Astrocyte of the spinal cord (primary cell): ENCODE measurements at regions not wholly inside any gene's neighbourhood (a gene's known extent, or its start where the extent isn't known, plus 50 kb on each side); places are given as distances from the start of the nearest gene placed in this dataset.
A peak's percentile ranks its signal among the peaks of the same experiment; 100 is the strongest.

Experiments used
- DNase-seq: peaks from one replicate; pipeline ENCODE4 v3.0.0; 2011; ENCODE audit warnings: low read depth, low spot score
- H3K4me3 ChIP-seq: 2 replicates; pipeline ENCODE4 v1.5.1; 2011; ENCODE audit warnings: low read depth, mild to moderate bottlenecking, low read length, moderate library complexity
- CTCF ChIP-seq: IDR thresholded peaks from 2 replicates; pipeline ENCODE4 v1.5.1; 2012; ENCODE audit warnings: low read depth, mild to moderate bottlenecking, low read length, inconsistent platforms
- in situ Hi-C: cut with HindIII; loops from 2 replicates; pipeline ENCODE4 v1.10.0; 2017; ENCODE audit warnings: low sequenced_read_pairs

DNA sequence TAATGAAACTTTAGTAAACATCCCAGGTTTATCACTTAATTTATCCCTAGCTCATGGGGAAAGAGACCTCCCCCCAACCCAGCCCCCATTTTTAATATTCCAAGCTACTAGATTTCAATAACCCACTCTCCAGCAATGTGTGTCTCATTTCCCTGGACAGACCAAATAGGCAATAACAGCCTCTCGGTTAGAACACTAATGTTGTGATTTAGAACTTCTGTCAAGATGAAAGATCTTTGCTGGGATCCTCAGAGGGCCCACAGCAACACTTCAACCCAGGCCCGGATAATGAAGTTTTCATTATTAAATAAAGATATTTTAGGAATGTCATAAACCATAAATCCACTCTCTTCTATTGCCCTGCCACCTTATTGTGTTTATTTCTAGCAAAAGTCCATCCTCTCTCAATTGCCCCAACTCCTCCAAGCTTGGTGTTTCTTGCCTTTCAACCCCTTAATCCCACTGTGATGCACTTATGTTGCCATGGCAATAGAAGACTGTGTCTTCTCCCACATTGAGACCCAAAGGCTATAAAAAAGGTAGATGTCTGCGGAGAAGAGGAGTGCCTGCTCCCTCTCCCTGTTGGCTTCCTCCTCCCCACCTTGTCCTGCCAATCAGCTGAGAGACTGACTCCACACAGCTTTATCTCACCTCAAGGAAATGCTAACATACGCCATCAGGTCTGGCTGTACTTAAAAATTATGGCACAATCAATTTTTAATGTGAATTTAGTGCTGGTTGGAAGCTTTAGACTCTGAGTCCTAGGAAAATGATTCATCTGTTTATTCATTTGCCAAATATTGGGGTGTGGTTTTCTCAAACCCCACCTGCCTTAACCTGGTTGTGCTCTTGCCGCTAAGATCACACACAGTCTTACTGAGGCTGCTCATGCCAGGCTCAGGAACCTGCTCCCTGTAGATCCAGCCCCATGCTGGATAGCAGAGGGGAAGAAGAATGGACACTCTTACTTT is 258.3 kb upstream of the CAMK1G start:
- no peak for DNase-seq
- H3K4me3 ChIP-seq, result no peak overlapping the region
- no peak for TF ChIP-seq CTCF
- in situ Hi-C loops, result no loop called here

GRCh38 chr1:209326076-209326475 is 257.4 kb upstream of the CAMK1G start:
- no peak overlapping the region for H3K4me3 ChIP-seq
- no peak for TF ChIP-seq CTCF
- in situ Hi-C loops, result no loop called here
- DNase-seq, result no peak

DNA sequence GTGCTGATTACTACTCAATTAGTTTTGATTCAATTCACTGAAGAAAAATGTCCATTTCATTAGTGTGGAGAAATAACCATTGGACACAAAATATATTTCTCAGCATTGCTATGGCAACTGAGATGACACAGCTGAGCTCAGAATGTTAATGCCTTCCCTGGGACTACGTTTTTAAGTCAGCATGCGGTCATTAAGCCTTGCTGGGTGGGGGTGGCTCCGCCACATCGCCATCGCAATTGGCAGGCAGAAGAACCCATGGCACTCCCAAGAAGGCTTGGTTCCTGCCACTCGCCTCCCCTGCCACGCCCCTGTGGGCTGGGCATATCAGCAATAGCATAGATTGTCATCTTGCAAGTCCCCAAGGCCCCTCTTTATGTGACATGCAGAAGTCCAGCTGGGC is 256.7 kb upstream of the CAMK1G start:
- no peak for DNase-seq
- no peak for TF ChIP-seq CTCF
- H3K4me3 ChIP-seq, result no peak overlapping the region
- in situ Hi-C loops, result no loop called here

DNA sequence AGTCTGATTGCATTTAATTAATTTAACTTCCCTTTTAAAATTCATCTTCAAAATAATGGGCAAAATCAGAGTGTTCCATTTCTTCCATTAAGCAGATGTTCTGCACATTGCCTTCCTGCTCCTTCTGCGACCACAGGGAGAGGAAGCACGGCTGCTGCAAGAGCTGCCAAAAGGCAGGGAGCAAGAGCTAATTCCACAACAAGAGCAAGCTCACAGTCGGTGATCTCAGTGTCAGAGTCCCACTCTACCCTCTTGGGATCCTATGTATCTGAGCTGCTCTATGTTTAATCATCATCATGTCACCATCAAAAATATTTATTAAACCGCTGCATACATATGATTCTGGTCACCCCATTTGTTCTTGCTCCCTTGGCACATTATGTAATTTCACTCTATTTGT is 255.3 kb upstream of the CAMK1G start:
- no peak overlapping the region for H3K4me3 ChIP-seq
- in situ Hi-C loops, result no loop called here
- no peak for TF ChIP-seq CTCF
- no peak for DNase-seq

DNA sequence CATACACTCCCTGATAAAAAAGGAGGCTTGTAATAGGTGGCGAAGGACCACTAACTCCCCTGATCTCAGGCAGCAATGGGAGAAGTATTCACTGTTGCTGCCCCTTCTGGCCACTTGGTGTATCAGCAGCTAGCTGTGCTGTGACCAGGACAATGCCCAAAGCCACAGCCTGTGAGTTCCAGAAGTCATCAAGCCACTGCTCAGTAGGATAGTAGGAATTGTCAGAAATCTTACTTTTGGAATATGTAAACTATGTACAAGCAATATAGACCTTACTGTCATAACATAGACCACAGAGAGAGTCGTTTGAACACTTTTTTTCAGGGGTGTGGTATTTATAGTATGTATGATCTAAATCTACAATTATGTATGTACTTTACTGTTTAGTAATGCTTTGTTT is 248.3 kb upstream of the CAMK1G start:
- DNase-seq, result peak; percentile 34
- in situ Hi-C loops, result no loop called here
- no peak overlapping the region for H3K4me3 ChIP-seq
- TF ChIP-seq CTCF, result peak; percentile 90

- in situ Hi-C loops, result no loop called here
Measured at GRCh38 chr1:209341146-209341545, 242.4 kb upstream of the CAMK1G start.

More at GRCh38 chr1:209341146-209341545, 242.4 kb upstream of the CAMK1G start:
- H3K4me3 ChIP-seq, result no peak overlapping the region
- DNase-seq, result no peak
- no peak for TF ChIP-seq CTCF
